H1 (cell line): ENCODE measurements at regions not wholly inside any gene's neighbourhood (a gene's known extent, or its start where the extent isn't known, plus 50 kb on each side); places are given as distances from the start of the nearest gene placed in this dataset.

Source experiments
- CTCF ChIA-PET: fragments of 300-600 bp; sonication (Branson Sonifier 250); formaldehyde crosslinking; loops from one replicate; lab custom pipeline; 2021; ENCODE audit not compliant: partially characterized antibody; lab: Charles Lee
- POLR2A ChIA-PET: fragments of 300-600 bp; sonication (Branson Sonifier 250); formaldehyde crosslinking; loops from one replicate; lab custom pipeline; 2021; ENCODE audit warnings: inconsistent platforms; ENCODE audit not compliant: partially characterized antibody; lab: Charles Lee
- DNase-seq, 2 experiments: peaks; one replicate each; pipeline versions ENCODE4 v3.0.0 to v3.0.0-alpha.2; 2010 to 2022; ENCODE audit warnings: low spot score in 2 of 2, low read depth in 1 of 2, mixed read lengths in 1 of 2
- FAIRE-seq: peaks from 2 replicates; lab custom pipeline; 2011; peaks lifted over from hg19 to GRCh38; lab: Jason Lieb, UNC
- H2AFZ ChIP-seq: 2 replicates; pipeline ENCODE4 v1.8.1; 2012; ENCODE audit warnings: low read length, inconsistent platforms
- H2AK5ac ChIP-seq: 2 replicates; pipeline ENCODE4 v1.6.1; 2013; ENCODE audit warnings: low read depth, low read length
- H2BK120ac ChIP-seq: replicated peaks from 2 replicates; pipeline ENCODE3; 2013; ENCODE audit warnings: low read depth, low read length, inconsistent platforms
- H2BK12ac ChIP-seq: 2 replicates; pipeline ENCODE4 v1.6.1; 2013; ENCODE audit warnings: low read depth, low read length
- H2BK15ac ChIP-seq: 2 replicates; pipeline ENCODE4 v1.6.1; 2013; ENCODE audit warnings: low read length
- H2BK20ac ChIP-seq: 2 replicates; pipeline ENCODE4 v1.6.1; 2013; ENCODE audit warnings: low read length
- H2BK5ac ChIP-seq: 2 replicates; pipeline ENCODE4 v1.6.1; 2013; ENCODE audit warnings: low read depth, low read length
- H3K14ac ChIP-seq: 2 replicates; pipeline ENCODE4 v1.6.1; 2013; ENCODE audit warnings: inconsistent platforms; ENCODE audit not compliant: insufficient read length
- H3K18ac ChIP-seq: 2 replicates; pipeline ENCODE4 v1.6.1; 2013; ENCODE audit warnings: low read length; ENCODE audit errors: extremely low read depth
- H3K23ac ChIP-seq: 2 replicates; pipeline ENCODE4 v1.6.1; 2013; ENCODE audit warnings: inconsistent platforms; ENCODE audit not compliant: insufficient read length
- H3K23me2 ChIP-seq: 2 replicates; pipeline ENCODE4 v1.6.1; 2013; ENCODE audit warnings: low read depth, low read length
- H3K27ac ChIP-seq: 2 replicates; pipeline ENCODE4 v1.6.1; 2011; ENCODE audit warnings: low read depth, low read length, inconsistent platforms
- H3K27me3 ChIP-seq, 4 experiments: replicated peaks in 1 of 4; 1 replicate in 1 of 4; 2 replicates in 3 of 4; pipeline versions ENCODE4 v1.6.1 to v1.8.1; 2011 to 2013; ENCODE audit warnings: low read length in 3 of 4, mild to moderate bottlenecking in 3 of 4, inconsistent platforms in 2 of 4, mixed read lengths in 2 of 4, moderate library complexity in 1 of 4; ENCODE audit not compliant: control insufficient read depth in 3 of 4, insufficient read depth in 3 of 4; ENCODE audit errors: extremely low read depth in 1 of 4
- H3K36me3 ChIP-seq, 4 experiments: 2 replicates each; pipeline versions ENCODE4 v1.6.1 to v1.8.1; 2011 to 2013; ENCODE audit warnings: mild to moderate bottlenecking in 4 of 4, low read length in 3 of 4, moderate library complexity in 2 of 4, control low read depth in 1 of 4, inconsistent platforms in 1 of 4; ENCODE audit not compliant: insufficient read depth in 4 of 4, control insufficient read depth in 2 of 4
- H3K4ac ChIP-seq: replicated peaks from 2 replicates; pipeline ENCODE3; 2013; ENCODE audit warnings: low read length, low read depth, mixed read lengths, inconsistent platforms; ENCODE audit not compliant: insufficient read length
- H3K4me1 ChIP-seq, 4 experiments: replicated peaks in 1 of 4; 1 replicate in 1 of 4; 2 replicates in 3 of 4; pipeline versions ENCODE4 v1.6.1 to v1.8.1; 2011 to 2013; ENCODE audit warnings: low read length in 3 of 4, inconsistent platforms in 2 of 4, mixed read lengths in 1 of 4; ENCODE audit not compliant: insufficient read depth in 4 of 4, control insufficient read depth in 3 of 4
- H3K4me2 ChIP-seq, 2 experiments: 2 replicates each; pipeline versions ENCODE4 v1.6.1 to v1.8.1; 2011 to 2013; ENCODE audit warnings: low read depth in 2 of 2, low read length in 2 of 2, control low read depth in 1 of 2, inconsistent platforms in 1 of 2, mild to moderate bottlenecking in 1 of 2; ENCODE audit not compliant: insufficient read depth in 1 of 2
- H3K4me3 ChIP-seq, 4 experiments: fragments of 200-600, 300-600 bp in 1 of 4; sonication (generic), shearing (Covaris generic), sonication (Bioruptor Twin) in 1 of 4; 2 replicates each; pipeline versions ENCODE4 v1.5.1 to v1.8.1; 2011 to 2016; ENCODE audit warnings: low read length in 4 of 4, low read depth in 3 of 4, control low read depth in 2 of 4, inconsistent platforms in 2 of 4, mild to moderate bottlenecking in 2 of 4, mixed read lengths in 1 of 4, moderate library complexity in 1 of 4; ENCODE audit not compliant: insufficient read depth in 2 of 4; ENCODE audit errors: extremely low read depth in 1 of 4
- H3K56ac ChIP-seq: replicated peaks from 2 replicates; pipeline ENCODE3; 2013; ENCODE audit warnings: low read depth, mild to moderate bottlenecking, mixed read lengths, low read length, inconsistent platforms; ENCODE audit not compliant: insufficient read length
- H3K79me1 ChIP-seq: 2 replicates; pipeline ENCODE4 v1.6.1; 2013; ENCODE audit warnings: low read depth, low read length, control low read depth
- H3K79me2 ChIP-seq, 2 experiments: 2 replicates each; pipeline versions ENCODE4 v1.6.1 to v1.8.1; 2012 to 2013; ENCODE audit warnings: low read length in 2 of 2, mild to moderate bottlenecking in 2 of 2, inconsistent platforms in 1 of 2; ENCODE audit not compliant: insufficient read depth in 2 of 2, control insufficient read depth in 1 of 2
- H3K9ac ChIP-seq, 4 experiments: replicated peaks in 1 of 4; 1 replicate in 1 of 4; 2 replicates in 3 of 4; pipeline versions ENCODE4 v1.6.1 to v1.8.1; 2011 to 2013; ENCODE audit warnings: low read depth in 3 of 4, low read length in 3 of 4, control low read depth in 2 of 4, mild to moderate bottlenecking in 2 of 4, moderate library complexity in 2 of 4, inconsistent platforms in 1 of 4; ENCODE audit errors: extremely low read depth in 1 of 4
- H3K9me3 ChIP-seq, 2 experiments: 2 replicates each; pipeline versions ENCODE4 v1.6.1 to v1.8.1; 2012 to 2013; ENCODE audit warnings: mild to moderate bottlenecking in 2 of 2, moderate library complexity in 2 of 2, control low read depth in 1 of 2, inconsistent platforms in 1 of 2, low read depth in 1 of 2, low read length in 1 of 2, mixed read lengths in 1 of 2; ENCODE audit not compliant: insufficient read depth in 2 of 2
- H4K20me1 ChIP-seq, 2 experiments: replicated peaks in 1 of 2; 2 replicates each; pipeline versions ENCODE3 to v1.8.1; 2011 to 2013; ENCODE audit warnings: inconsistent platforms in 2 of 2, low read length in 2 of 2, mild to moderate bottlenecking in 1 of 2; ENCODE audit not compliant: insufficient read depth in 2 of 2, control insufficient read depth in 1 of 2
- H4K5ac ChIP-seq: 2 replicates; pipeline ENCODE4 v1.6.1; 2013; ENCODE audit warnings: low read length, low read depth, mixed read lengths, inconsistent platforms; ENCODE audit not compliant: insufficient read length
- H4K8ac ChIP-seq: 2 replicates; pipeline ENCODE4 v1.8.0; 2013; ENCODE audit warnings: mild to moderate bottlenecking, moderate library complexity, low read length, inconsistent platforms; ENCODE audit not compliant: insufficient read depth; ENCODE audit errors: extremely low read depth
- H4K91ac ChIP-seq: replicated peaks from 2 replicates; pipeline ENCODE3; 2013; ENCODE audit warnings: low read length, mixed read lengths, inconsistent platforms; ENCODE audit not compliant: insufficient read length
- JUND ChIP-seq: IDR thresholded peaks from 2 replicates; pipeline ENCODE4 v1.6.1; 2011; ENCODE audit warnings: mild to moderate bottlenecking, improper control_type of control experiment, low read length
- SIX5 ChIP-seq: IDR thresholded peaks from 2 replicates; pipeline ENCODE4 v1.6.1; 2011; ENCODE audit warnings: mild to moderate bottlenecking, low read depth, low read length
- ZNF274 ChIP-seq: IDR thresholded peaks from 2 replicates; pipeline ENCODE4 v1.7.0; 2012; ENCODE audit warnings: low read length, borderline replicate concordance; ENCODE audit errors: extremely low read depth
- WGBS, 2 experiments: shearing (Covaris generic) in 1 of 2; methylation state at CpG; one replicate each; pipeline versions ENCODE4 v1.1.6 to v1.1.7; 2013 to 2015; ENCODE audit warnings: low lambda C conversion rate in 2 of 2, mixed read lengths in 2 of 2, inconsistent platforms in 1 of 2, low coverage in 1 of 2, missing lambda C conversion rate in 1 of 2; ENCODE audit not compliant: insufficient replicate concordance in 2 of 2, insufficient coverage in 1 of 2, insufficient read length in 1 of 2; ENCODE audit errors: extremely low coverage in 1 of 2, missing lambda C conversion rate in 1 of 2; 5-methylcytosine and 5-hydroxymethylcytosine counted together

- Histone ChIP-seq H2AK5ac (no peak overlapping the region), H4K8ac (no peak overlapping the region), H3K79me1 (no peaks in the 10 kb centered on the region), H3K27me3 (no peaks in the 10 kb centered on the region), H3K56ac (no peak overlapping the region), H3K14ac (no peak overlapping the region), H4K91ac (no peak overlapping the region), H3K4ac (no peak overlapping the region), H3K27ac (no peak overlapping the region), H2AFZ (peak overlapping the region; percentile 87), H2BK120ac (no peak overlapping the region), H3K23ac (no peak overlapping the region), H3K23me2 (no peaks in the 10 kb centered on the region), H3K79me2 (no peaks in the 10 kb centered on the region), H3K36me3 (no peaks in the 10 kb centered on the region), H3K4me3 (no peak overlapping the region), H3K4me1 (0 out of 7 replicates have a peak, but pooled peaks cover 0 to 3% (median 0%) of the 10 kb centered on the region in 4 experiments), H3K18ac (no peak overlapping the region), H2BK15ac (no peak overlapping the region), H2BK20ac (no peak overlapping the region), H4K5ac (no peak overlapping the region), H4K20me1 (no peaks in the 10 kb centered on the region), H3K4me2 (no peak overlapping the region), H3K9ac (no peak overlapping the region; a peak in 1 of 7 replicates), H2BK5ac (no peak overlapping the region), H2BK12ac (no peak overlapping the region), H3K9me3 (no peaks in the 10 kb centered on the region)
- TF ChIP-seq SIX5 (no peak), JUND (no peak), ZNF274 (no peak)
- CTCF ChIA-PET = no interaction called here
- FAIRE-seq = no peak
- 80% methylated on average over 4 of the region's 4 CpGs; no CpG with 5 or more reads in 1 of the 2 experiments for WGBS, 2 experiments
- no peak for DNase-seq
- POLR2A ChIA-PET = no interaction called here
Measured at GRCh38 chr3:161939918-161940620, 443.5 kb downstream of the OTOL1 start.
